ENCODE measurements at regions not wholly inside any gene's neighbourhood (a gene's known extent, or its start where the extent isn't known, plus 50 kb on each side); places are given as distances from the start of the nearest gene placed in this dataset.

DNA sequence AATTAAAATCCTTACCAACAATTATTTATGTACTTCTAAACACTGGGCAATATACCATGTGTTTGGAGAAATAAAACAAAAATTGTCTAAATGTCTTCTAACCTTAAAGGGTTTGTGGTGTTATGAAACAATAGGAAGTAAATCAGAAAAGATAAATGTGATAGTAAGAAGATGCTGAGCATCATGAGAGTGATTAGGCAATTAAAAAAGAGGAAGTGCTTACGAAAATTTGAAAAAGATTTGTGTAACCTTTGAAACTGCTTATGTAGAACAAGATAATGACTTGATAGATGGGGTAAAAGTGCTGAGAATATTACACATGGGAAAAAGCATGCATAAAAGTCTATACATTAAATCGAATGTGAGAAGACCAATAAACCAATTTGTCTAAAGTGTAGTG, 573.4 kb upstream of the CNTNAP2 start:
- H3K4me1 ChIP-seq (ENCODE audit: control insufficient read depth in 1 of 2, insufficient read depth in 2 of 2, low read length in 2 of 2) = no peaks in the 10 kb centered on the region
- no peaks in the 10 kb centered on the region for H3K9me2 ChIP-seq (ENCODE audit: insufficient read depth)
- H3K36me3 ChIP-seq (ENCODE audit: control insufficient read depth in 1 of 2, insufficient read depth in 2 of 2, low read length in 2 of 2) = no peaks in the 10 kb centered on the region
- H3K27me3 ChIP-seq (ENCODE audit: insufficient read depth, low read length) = no peaks in the 10 kb centered on the region
- CTCF ChIA-PET = no interaction called here
- BruUV-seq (replicated peaks) = no TSS peak
- RAD21 ChIA-PET (ENCODE audit: low non-redundant PET in 1 of 2, low total read pairs in 2 of 2, uncharacterized antibody in 2 of 2, unreplicated experiment in 2 of 2) = no interaction called here
- peaks cover 4 to 15% of the 10 kb centered on the region in 2 experiments; a peak in 2 of 4 replicates for H3K9me3 ChIP-seq (ENCODE audit: control insufficient read depth in 1 of 2, insufficient read depth in 1 of 2, low read depth in 1 of 2, low read length in 2 of 2)
- no peak for DNase-seq (ENCODE audit: low read depth, low spot score)
- no peak for TF ChIP-seq CEBPB (IDR thresholded peaks at IDR 0.05; ENCODE audit: low read depth)
- TF ChIP-seq, protein P1, sequence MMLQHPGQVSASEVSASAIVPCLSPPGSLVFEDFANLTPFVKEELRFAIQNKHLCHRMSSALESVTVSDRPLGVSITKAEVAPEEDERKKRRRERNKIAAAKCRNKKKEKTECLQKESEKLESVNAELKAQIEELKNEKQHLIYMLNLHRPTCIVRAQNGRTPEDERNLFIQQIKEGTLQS (IDR thresholded peaks at IDR 0.05) = no peak
- no peak for TF ChIP-seq JUND (IDR thresholded peaks at IDR 0.05)
- TF ChIP-seq ELF1 (IDR thresholded peaks at IDR 0.05; ENCODE audit: borderline replicate concordance, low read depth) = no peak
- TF ChIP-seq, protein P2, sequence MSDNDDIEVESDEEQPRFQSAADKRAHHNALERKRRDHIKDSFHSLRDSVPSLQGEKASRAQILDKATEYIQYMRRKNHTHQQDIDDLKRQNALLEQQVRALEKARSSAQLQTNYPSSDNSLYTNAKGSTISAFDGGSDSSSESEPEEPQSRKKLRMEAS (IDR thresholded peaks at IDR 0.05) = no peak
- TF ChIP-seq, protein P3, sequence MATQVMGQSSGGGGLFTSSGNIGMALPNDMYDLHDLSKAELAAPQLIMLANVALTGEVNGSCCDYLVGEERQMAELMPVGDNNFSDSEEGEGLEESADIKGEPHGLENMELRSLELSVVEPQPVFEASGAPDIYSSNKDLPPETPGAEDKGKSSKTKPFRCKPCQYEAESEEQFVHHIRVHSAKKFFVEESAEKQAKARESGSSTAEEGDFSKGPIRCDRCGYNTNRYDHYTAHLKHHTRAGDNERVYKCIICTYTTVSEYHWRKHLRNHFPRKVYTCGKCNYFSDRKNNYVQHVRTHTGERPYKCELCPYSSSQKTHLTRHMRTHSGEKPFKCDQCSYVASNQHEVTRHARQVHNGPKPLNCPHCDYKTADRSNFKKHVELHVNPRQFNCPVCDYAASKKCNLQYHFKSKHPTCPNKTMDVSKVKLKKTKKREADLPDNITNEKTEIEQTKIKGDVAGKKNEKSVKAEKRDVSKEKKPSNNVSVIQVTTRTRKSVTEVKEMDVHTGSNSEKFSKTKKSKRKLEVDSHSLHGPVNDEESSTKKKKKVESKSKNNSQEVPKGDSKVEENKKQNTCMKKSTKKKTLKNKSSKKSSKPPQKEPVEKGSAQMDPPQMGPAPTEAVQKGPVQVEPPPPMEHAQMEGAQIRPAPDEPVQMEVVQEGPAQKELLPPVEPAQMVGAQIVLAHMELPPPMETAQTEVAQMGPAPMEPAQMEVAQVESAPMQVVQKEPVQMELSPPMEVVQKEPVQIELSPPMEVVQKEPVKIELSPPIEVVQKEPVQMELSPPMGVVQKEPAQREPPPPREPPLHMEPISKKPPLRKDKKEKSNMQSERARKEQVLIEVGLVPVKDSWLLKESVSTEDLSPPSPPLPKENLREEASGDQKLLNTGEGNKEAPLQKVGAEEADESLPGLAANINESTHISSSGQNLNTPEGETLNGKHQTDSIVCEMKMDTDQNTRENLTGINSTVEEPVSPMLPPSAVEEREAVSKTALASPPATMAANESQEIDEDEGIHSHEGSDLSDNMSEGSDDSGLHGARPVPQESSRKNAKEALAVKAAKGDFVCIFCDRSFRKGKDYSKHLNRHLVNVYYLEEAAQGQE (IDR thresholded peaks at IDR 0.05; ENCODE audit: low read depth) = no peak
- TF ChIP-seq POLR2A (IDR thresholded peaks at IDR 0.05; ENCODE audit: borderline replicate concordance, extremely low read depth, insufficient read depth, insufficient read length) = no peak
- TF ChIP-seq EZH2 (IDR thresholded peaks at IDR 0.05) = no peak
- TF ChIP-seq, protein P4, sequence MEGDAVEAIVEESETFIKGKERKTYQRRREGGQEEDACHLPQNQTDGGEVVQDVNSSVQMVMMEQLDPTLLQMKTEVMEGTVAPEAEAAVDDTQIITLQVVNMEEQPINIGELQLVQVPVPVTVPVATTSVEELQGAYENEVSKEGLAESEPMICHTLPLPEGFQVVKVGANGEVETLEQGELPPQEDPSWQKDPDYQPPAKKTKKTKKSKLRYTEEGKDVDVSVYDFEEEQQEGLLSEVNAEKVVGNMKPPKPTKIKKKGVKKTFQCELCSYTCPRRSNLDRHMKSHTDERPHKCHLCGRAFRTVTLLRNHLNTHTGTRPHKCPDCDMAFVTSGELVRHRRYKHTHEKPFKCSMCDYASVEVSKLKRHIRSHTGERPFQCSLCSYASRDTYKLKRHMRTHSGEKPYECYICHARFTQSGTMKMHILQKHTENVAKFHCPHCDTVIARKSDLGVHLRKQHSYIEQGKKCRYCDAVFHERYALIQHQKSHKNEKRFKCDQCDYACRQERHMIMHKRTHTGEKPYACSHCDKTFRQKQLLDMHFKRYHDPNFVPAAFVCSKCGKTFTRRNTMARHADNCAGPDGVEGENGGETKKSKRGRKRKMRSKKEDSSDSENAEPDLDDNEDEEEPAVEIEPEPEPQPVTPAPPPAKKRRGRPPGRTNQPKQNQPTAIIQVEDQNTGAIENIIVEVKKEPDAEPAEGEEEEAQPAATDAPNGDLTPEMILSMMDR (IDR thresholded peaks at IDR 0.05 in 2 of 3, conservative IDR thresholded peaks at IDR 0.05 in 1 of 3; ENCODE audit: borderline replicate concordance in 1 of 3, insufficient read depth in 1 of 3, low read depth in 2 of 3, low read length in 2 of 3) = no peak
- H4K20me1 ChIP-seq (ENCODE audit: insufficient read depth) = no peaks in the 10 kb centered on the region
- H3K79me2 ChIP-seq (ENCODE audit: insufficient read depth, low read length) = no peaks in the 10 kb centered on the region
- no peak overlapping the region for H3K4me3 ChIP-seq (replicated peaks in 1 of 2; ENCODE audit: low read depth in 1 of 2, low read length in 2 of 2)
- intact Hi-C loops (cut with micrococcal nuclease) = no loop called here
- H3K27ac ChIP-seq (ENCODE audit: low read depth, low read length) = no peak overlapping the region
- ATAC-seq = no peak
- H2AFZ ChIP-seq (ENCODE audit: low read depth, low read length, poor library complexity, severe bottlenecking) = no peak overlapping the region
- H3K9ac ChIP-seq (ENCODE audit: low read length) = no peak overlapping the region
- POLR2A ChIA-PET = no interaction called here
- H3K4me2 ChIP-seq (ENCODE audit: low read length) = no peak overlapping the region

Measured in HCT116 (cell line).